IMR-90 (cell line): ENCODE measurements at regions not wholly inside any gene's neighbourhood (a gene's known extent, or its start where the extent isn't known, plus 50 kb on each side); places are given as distances from the start of the nearest gene placed in this dataset.

Experiments
- ATAC-seq: fragments of 200-7000 bp; cut with Tn5 transposase; 2 replicates; pipeline ENCODE4 v1.9.1; 2020; ENCODE audit warnings: low read depth, mild to moderate bottlenecking, moderate library complexity
- BruUV-seq: library from RNA; stranded (reverse); fragments of 400-500 nt; replicated peaks from 2 replicates; lab custom pipeline; 2021; lab: Mats Ljungman, UMichigan
- CTCF ChIA-PET: fragments of 300-600 bp; formaldehyde crosslinking; extraction: SDS; loops from one replicate; lab custom pipeline; 2021; ENCODE audit warnings: antibody characterized with exemption; lab: Yijun Ruan, JAX
- POLR2A ChIA-PET: fragments of 300-600 bp; sonication (Branson Sonifier 250); formaldehyde crosslinking; loops from one replicate; lab custom pipeline; 2022; ENCODE audit warnings: antibody characterized with exemption; ENCODE audit not compliant: unreplicated experiment; lab: Charles Lee
- DNase-seq: peaks from one replicate; pipeline ENCODE4 v3.0.0; 2013
- H2AFZ ChIP-seq: replicated peaks from 2 replicates; pipeline ENCODE3; 2013; ENCODE audit warnings: low read length, mild to moderate bottlenecking; ENCODE audit not compliant: poor library complexity
- H2AK5ac ChIP-seq: 2 replicates; pipeline ENCODE4 v1.6.1; 2013; ENCODE audit warnings: low read depth, low read length, inconsistent platforms
- H2AK9ac ChIP-seq: replicated peaks from 2 replicates; pipeline ENCODE3; 2013; ENCODE audit warnings: mild to moderate bottlenecking, low read depth, low read length, moderate library complexity; ENCODE audit not compliant: poor library complexity
- H2BK120ac ChIP-seq: 2 replicates; pipeline ENCODE4 v1.6.1; 2013; ENCODE audit warnings: low read depth, low read length, inconsistent platforms
- H2BK15ac ChIP-seq: 3 replicates; pipeline ENCODE4 v1.6.1; 2013; ENCODE audit warnings: low read depth, low read length, inconsistent platforms
- H2BK20ac ChIP-seq: 2 replicates; pipeline ENCODE4 v1.6.1; 2013; ENCODE audit warnings: low read depth, mild to moderate bottlenecking, inconsistent platforms, low read length, moderate library complexity
- H2BK5ac ChIP-seq: 2 replicates; pipeline ENCODE4 v1.6.1; 2013; ENCODE audit warnings: mild to moderate bottlenecking, low read depth, low read length, inconsistent platforms; ENCODE audit not compliant: poor library complexity, severe bottlenecking
- H3K14ac ChIP-seq: replicated peaks from 2 replicates; pipeline ENCODE4 v1.6.1; 2013; ENCODE audit warnings: low read depth, low read length, inconsistent platforms
- H3K18ac ChIP-seq: 2 replicates; pipeline ENCODE4 v1.6.1; 2013; ENCODE audit warnings: low read depth, low read length, control low read depth
- H3K23ac ChIP-seq: 2 replicates; pipeline ENCODE4 v1.6.1; 2013; ENCODE audit warnings: low read depth, low read length, inconsistent platforms
- H3K27ac ChIP-seq: 2 replicates; pipeline ENCODE4 v1.5.1; 2013; ENCODE audit warnings: mild to moderate bottlenecking, control low read depth, low read length; ENCODE audit not compliant: insufficient read depth
- H3K27me3 ChIP-seq: 2 replicates; pipeline ENCODE4 v1.6.1; 2013; ENCODE audit warnings: low read length; ENCODE audit not compliant: control insufficient read depth, insufficient read depth
- H3K36me3 ChIP-seq: 2 replicates; pipeline ENCODE4 v1.6.1; 2013; ENCODE audit warnings: low read length, mixed read lengths; ENCODE audit not compliant: control insufficient read depth, insufficient read depth
- H3K4ac ChIP-seq: 2 replicates; pipeline ENCODE4 v1.6.1; 2013; ENCODE audit warnings: low read depth, low read length, inconsistent platforms
- H3K4me1 ChIP-seq: 2 replicates; pipeline ENCODE4 v1.6.1; 2013; ENCODE audit warnings: low read length, mixed read lengths; ENCODE audit not compliant: control insufficient read depth, insufficient read depth
- H3K4me2 ChIP-seq: 2 replicates; pipeline ENCODE4 v1.6.1; 2013; ENCODE audit warnings: low read depth, mild to moderate bottlenecking, control low read depth, low read length, moderate library complexity
- H3K4me3 ChIP-seq: 2 replicates; pipeline ENCODE4 v1.5.1; 2013; ENCODE audit warnings: low read depth, mild to moderate bottlenecking, control low read depth, low read length, moderate library complexity; ENCODE audit not compliant: insufficient read depth
- H3K56ac ChIP-seq: 2 replicates; pipeline ENCODE4 v1.6.1; 2013; ENCODE audit warnings: low read length, inconsistent platforms; ENCODE audit not compliant: insufficient read depth; ENCODE audit errors: extremely low read depth
- H3K79me1 ChIP-seq, 2 experiments: 2 replicates each; pipeline ENCODE4 v1.6.1; 2013; ENCODE audit warnings: low read length in 2 of 2, inconsistent platforms in 1 of 2, low read depth in 1 of 2
- H3K9ac ChIP-seq: 2 replicates; pipeline ENCODE4 v1.6.1; 2013; ENCODE audit warnings: low read depth, low read length, control low read depth
- H3K9me1 ChIP-seq: 2 replicates; pipeline ENCODE4 v1.6.1; 2013; ENCODE audit warnings: low read length, inconsistent platforms; ENCODE audit not compliant: insufficient read depth
- H3K9me3 ChIP-seq: 2 replicates; pipeline ENCODE4 v1.6.1; 2013; ENCODE audit warnings: low read length; ENCODE audit not compliant: control insufficient read depth, insufficient read depth
- H4K20me1 ChIP-seq: 2 replicates; pipeline ENCODE4 v1.6.1; 2013; ENCODE audit warnings: low read length, inconsistent platforms; ENCODE audit not compliant: insufficient read depth
- H4K5ac ChIP-seq: 2 replicates; pipeline ENCODE4 v1.6.1; 2013; ENCODE audit warnings: mild to moderate bottlenecking, low read depth, low read length, control low read depth
- H4K8ac ChIP-seq, 2 experiments: 2 replicates each; pipeline ENCODE4 v1.6.1; 2013; ENCODE audit warnings: low read depth in 2 of 2, low read length in 2 of 2, control low read depth in 1 of 2, inconsistent platforms in 1 of 2
- H4K91ac ChIP-seq: 2 replicates; pipeline ENCODE4 v1.6.1; 2013; ENCODE audit warnings: low read depth, low read length, inconsistent platforms; ENCODE audit not compliant: insufficient read depth
- BHLHE40 ChIP-seq: fragments of 150-350 bp; IDR thresholded peaks from 2 replicates; pipeline ENCODE4 v1.6.1; 2016; ENCODE audit warnings: mild to moderate bottlenecking, low read depth, low read length
- CEBPB ChIP-seq: IDR thresholded peaks from 2 replicates; pipeline ENCODE4 v1.6.1; 2012; ENCODE audit warnings: low read depth, low read length, improper control_type of control experiment
- CHD1 ChIP-seq: IDR thresholded peaks from 2 replicates; pipeline ENCODE4 v1.6.1; 2012; ENCODE audit warnings: low read depth, low read length, improper control_type of control experiment
- FOS ChIP-seq: fragments of 150-350 bp; IDR thresholded peaks from 2 replicates; pipeline ENCODE4 v1.6.1; 2016; ENCODE audit warnings: low read depth, low read length
- MAFK ChIP-seq: IDR thresholded peaks from 2 replicates; pipeline ENCODE4 v1.6.1; 2012; ENCODE audit warnings: low read depth, low read length, improper control_type of control experiment
- MAZ ChIP-seq: IDR thresholded peaks from 2 replicates; pipeline ENCODE4 v1.6.1; 2012; ENCODE audit warnings: low read depth, mild to moderate bottlenecking, low read length, improper control_type of control experiment, moderate library complexity, borderline replicate concordance
- MXI1 ChIP-seq: IDR thresholded peaks from 2 replicates; pipeline ENCODE4 v1.6.1; 2012; ENCODE audit warnings: low read depth, mild to moderate bottlenecking, low read length, moderate library complexity, borderline replicate concordance
- NFE2L2 ChIP-seq: fragments of 150-350 bp; IDR thresholded peaks from 2 replicates; pipeline ENCODE4 v1.6.1; 2016; ENCODE audit warnings: low read depth, mild to moderate bottlenecking, low read length
- POLR2A ChIP-seq: IDR thresholded peaks from 2 replicates; pipeline ENCODE4 v1.6.1; 2012; ENCODE audit warnings: mild to moderate bottlenecking, low read depth, low read length
- RAD21 ChIP-seq: IDR thresholded peaks from 2 replicates; pipeline ENCODE4 v1.6.1; 2012; ENCODE audit warnings: low read length, improper control_type of control experiment
- RCOR1 ChIP-seq: IDR thresholded peaks from 2 replicates; pipeline ENCODE4 v1.6.1; 2012; ENCODE audit warnings: mild to moderate bottlenecking, low read length, improper control_type of control experiment; ENCODE audit not compliant: insufficient replicate concordance
- RFX5 ChIP-seq: IDR thresholded peaks from 2 replicates; pipeline ENCODE4 v1.8.0; 2012; ENCODE audit warnings: low read depth, mild to moderate bottlenecking, low read length, moderate library complexity
- WGBS, 2 experiments: methylation state at CpG; one replicate each; pipeline versions ENCODE4 v1.1.5 to v1.1.7; 2013; ENCODE audit warnings: missing lambda C conversion rate in 2 of 2; ENCODE audit not compliant: insufficient read length in 1 of 2; ENCODE audit errors: extremely low coverage in 2 of 2; 5-methylcytosine and 5-hydroxymethylcytosine counted together
- dilution Hi-C: fragments of 300-500 bp; cut with HindIII; formaldehyde crosslinking; loops from one replicate; pipeline ENCODE4 v1.14.3; 2018; ENCODE audit warnings: low sequenced_read_pairs; ENCODE audit not compliant: unreplicated experiment
- in situ Hi-C: fragments of 300-500 bp; cut with MboI; formaldehyde crosslinking; loops from 3 replicates; pipeline ENCODE4 v1.14.3; 2019; ENCODE audit warnings: low sequenced_read_pairs, inconsistent platforms, mixed read lengths
- intact Hi-C: fragments of 100-400 bp; cut with micrococcal nuclease; formaldehyde crosslinking; loops from 2 replicates; pipeline ENCODE4 v1.10.0; 2022

DNA sequence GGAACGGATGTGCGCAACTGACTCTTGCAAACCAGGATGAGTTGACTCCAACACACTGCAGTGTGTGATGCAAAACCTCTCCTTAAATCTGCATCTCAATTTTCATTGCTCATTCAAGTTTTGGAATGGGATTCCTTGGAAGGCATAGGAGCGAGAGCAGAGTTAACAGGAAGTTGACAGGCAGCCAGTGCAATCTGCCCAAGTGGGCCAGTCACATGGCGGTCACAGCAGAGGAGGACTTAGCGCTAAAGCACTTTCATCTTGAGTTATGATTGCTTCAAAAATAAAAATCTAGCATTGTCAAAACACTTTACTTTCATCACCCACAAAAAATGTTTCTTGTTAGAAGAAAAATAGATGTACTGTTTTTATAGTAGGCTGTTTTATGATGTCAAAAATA is 439.0 kb downstream of the FBXO15 start:
- ATAC-seq (no peak), DNase-seq (no peak)
- Histone ChIP-seq H2BK20ac (peak overlapping the region; percentile 39; the same call in 1 of the 2 replicates), H4K5ac (no peak overlapping the region), H3K9ac (no peak overlapping the region), H3K18ac (peak overlapping the region; percentile 70), H2AK9ac (no peak overlapping the region), H3K79me1 (no peaks in the 10 kb centered on the region), H3K4me3 (no peak overlapping the region), H2BK15ac (no peak overlapping the region), H2AK5ac (peak overlapping the region; percentile 17; the same call in 1 of the 2 replicates), H3K14ac (no peak overlapping the region), H3K27me3 (no peaks in the 10 kb centered on the region), H2BK120ac (peak overlapping the region; percentile 11; the same call in 1 of the 2 replicates), H3K4me1 (no peaks in the 10 kb centered on the region; the same call in 1 of the 2 replicates), H2AFZ (no peak overlapping the region), H3K4ac (peak overlapping the region; percentile 8; the same call in 1 of the 2 replicates), H3K56ac (no peak overlapping the region), H4K8ac (peak overlapping the region in 1 of 2 experiments; percentile 53; a peak in 1 of 4 replicates), H4K91ac (no peak overlapping the region), H4K20me1 (no peaks in the 10 kb centered on the region), H3K36me3 (no peaks in the 10 kb centered on the region), H3K27ac (no peak overlapping the region), H2BK5ac (no peak overlapping the region), H3K4me2 (no peak overlapping the region), H3K23ac (no peak overlapping the region), H3K9me1 (no peaks in the 10 kb centered on the region; the same call in 1 of the 2 replicates), H3K9me3 (peaks cover 5% of the 10 kb centered on the region)
- in situ Hi-C loops (no loop called here), dilution Hi-C loops (no loop called here), intact Hi-C loops (loop anchor here (10.0 kb wide), 1 partner anchor 266 kb away; no protein-coding TSS in a partner anchor)
- WGBS, 2 experiments = no CpG with 5 or more reads among the region's 5 CpGs
- BruUV-seq = no TSS peak
- TF ChIP-seq RCOR1 (no peak), MXI1 (no peak), BHLHE40 (no peak), FOS (no peak), MAFK (no peak), MAZ (no peak), CHD1 (no peak), POLR2A (no peak), CEBPB (no peak), RAD21 (no peak), RFX5 (no peak), NFE2L2 (no peak)
- ChIA-PET POLR2A (no interaction called here), CTCF (no interaction called here)
